AG10803 (cell line): ENCODE measurements at regions not wholly inside any gene's neighbourhood (a gene's known extent, or its start where the extent isn't known, plus 50 kb on each side); places are given as distances from the start of the nearest gene placed in this dataset.

Experiments used
- DNase-seq: peaks from one replicate; pipeline ENCODE4 v3.0.0; 2010; ENCODE audit warnings: low read depth
- H3K4me3 ChIP-seq: 2 replicates; pipeline ENCODE4 v1.5.1; 2011; ENCODE audit warnings: mild to moderate bottlenecking, low read length, control low read depth
- TF ChIP-seq, protein P1 (sequence below): conservative IDR thresholded peaks from 2 replicates; pipeline ENCODE4 v1.5.1; 2011; ENCODE audit warnings: mild to moderate bottlenecking, low read length, control low read depth, inconsistent platforms

DNA sequence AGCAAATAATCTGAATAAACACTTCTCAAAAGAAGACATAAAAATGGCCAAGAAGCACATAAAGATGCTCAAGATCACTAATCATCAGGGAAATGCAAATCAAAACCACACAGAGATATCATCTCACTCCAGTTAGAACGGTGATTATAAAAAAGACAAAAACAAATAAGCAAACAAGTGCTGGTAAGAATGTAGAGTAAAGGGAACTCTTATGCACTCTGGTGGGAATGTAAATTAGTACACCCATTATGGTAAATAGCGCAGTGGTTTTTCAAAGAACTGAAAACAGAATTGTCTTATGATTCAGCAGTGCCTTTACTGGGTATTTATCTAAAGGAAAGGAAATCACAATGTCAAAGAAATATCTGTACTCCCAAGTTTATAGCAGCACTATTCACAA is 343.2 kb downstream of the HAPSTR1 start:
- TF ChIP-seq, protein P1, sequence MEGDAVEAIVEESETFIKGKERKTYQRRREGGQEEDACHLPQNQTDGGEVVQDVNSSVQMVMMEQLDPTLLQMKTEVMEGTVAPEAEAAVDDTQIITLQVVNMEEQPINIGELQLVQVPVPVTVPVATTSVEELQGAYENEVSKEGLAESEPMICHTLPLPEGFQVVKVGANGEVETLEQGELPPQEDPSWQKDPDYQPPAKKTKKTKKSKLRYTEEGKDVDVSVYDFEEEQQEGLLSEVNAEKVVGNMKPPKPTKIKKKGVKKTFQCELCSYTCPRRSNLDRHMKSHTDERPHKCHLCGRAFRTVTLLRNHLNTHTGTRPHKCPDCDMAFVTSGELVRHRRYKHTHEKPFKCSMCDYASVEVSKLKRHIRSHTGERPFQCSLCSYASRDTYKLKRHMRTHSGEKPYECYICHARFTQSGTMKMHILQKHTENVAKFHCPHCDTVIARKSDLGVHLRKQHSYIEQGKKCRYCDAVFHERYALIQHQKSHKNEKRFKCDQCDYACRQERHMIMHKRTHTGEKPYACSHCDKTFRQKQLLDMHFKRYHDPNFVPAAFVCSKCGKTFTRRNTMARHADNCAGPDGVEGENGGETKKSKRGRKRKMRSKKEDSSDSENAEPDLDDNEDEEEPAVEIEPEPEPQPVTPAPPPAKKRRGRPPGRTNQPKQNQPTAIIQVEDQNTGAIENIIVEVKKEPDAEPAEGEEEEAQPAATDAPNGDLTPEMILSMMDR, result no peak
- DNase-seq, result no peak
- H3K4me3 ChIP-seq, result no peak overlapping the region

DNA sequence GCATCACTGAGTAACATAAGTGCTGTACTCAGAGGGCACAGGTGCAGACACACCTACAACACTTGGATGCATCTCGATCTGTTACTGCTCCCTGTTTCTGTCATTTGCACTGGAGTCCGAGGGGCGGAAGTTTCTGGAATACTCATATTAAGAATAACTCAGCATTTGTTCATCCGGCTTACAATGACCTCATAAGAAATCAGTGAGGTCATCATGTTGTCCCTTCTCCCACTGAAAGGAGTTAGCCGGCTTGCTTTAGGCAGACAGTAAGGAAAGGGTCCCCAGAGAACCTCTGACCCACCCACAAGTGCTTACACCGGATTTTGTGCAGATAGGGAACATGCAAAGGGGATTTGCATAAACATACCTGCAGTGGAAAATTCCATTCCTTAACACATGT is 344.7 kb downstream of the HAPSTR1 start:
- DNase-seq, result no peak
- H3K4me3 ChIP-seq, result no peak overlapping the region
- TF ChIP-seq, protein P1, result no peak

DNA sequence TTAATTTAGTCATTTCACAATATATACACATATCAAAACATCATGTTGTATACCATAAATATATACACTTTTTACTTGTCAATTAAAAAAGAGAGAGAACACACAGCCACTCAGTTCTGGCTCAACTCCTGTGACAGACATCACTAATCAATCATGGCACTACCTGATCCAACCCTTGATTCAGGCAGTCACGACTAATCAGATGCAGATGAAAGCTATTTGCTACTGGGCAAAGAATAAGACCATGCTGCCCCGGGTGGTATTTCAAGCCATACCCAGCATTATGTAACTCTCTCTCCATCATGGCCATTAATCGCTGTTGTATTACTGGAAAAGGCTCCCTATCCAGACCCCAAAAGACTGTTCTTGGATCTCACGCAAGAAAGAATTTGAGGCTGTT is 345.7 kb downstream of the HAPSTR1 start:
- TF ChIP-seq, protein P1, result no peak
- DNase-seq, result peak; percentile 1
- H3K4me3 ChIP-seq, result no peak overlapping the region

DNA sequence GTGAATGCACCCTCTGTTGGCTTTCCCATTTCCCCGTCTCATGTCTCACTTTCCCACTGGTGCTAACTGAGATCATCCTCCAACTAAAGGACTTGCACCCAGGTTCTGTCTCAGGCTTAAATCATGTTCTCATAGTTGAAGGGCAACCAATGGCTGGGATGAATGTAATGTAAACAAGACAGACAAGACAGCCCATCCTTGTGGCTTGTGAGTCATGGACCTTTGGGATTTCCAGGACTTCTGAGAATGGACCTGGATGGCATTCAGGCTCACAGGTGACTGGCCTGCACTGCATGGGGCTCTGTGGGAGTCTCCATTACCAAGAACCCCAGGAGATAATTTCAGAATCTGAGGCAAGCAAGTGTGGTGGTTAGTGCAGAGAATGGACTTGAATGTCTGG is 347.5 kb downstream of the HAPSTR1 start:
- DNase-seq, result no peak

DNA sequence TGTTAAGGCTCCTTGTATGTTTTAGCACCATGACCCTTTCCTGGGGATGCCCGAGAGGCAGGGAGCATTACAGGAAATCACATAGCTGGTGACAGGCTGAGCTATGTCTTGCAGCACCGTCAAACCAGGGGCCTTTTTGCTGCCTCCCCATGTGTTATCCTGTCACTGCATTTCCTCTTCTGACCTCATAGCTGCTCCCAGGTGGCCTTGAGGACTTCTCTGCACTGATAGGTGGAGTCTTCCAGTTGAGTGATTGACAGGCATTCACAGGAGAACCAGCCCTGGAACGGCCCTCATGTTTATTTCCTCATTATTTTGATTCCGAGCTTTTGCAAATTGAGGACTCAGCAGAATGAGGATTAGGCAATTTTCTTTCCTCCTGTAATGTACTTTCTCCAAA is 349.6 kb downstream of the HAPSTR1 start:
- TF ChIP-seq, protein P1, result no peak
- DNase-seq, result no peak
- H3K4me3 ChIP-seq, result no peak overlapping the region

More for the DNA sequence above, 347.5 kb downstream of the HAPSTR1 start:
- no peak overlapping the region for H3K4me3 ChIP-seq
- TF ChIP-seq, protein P1, result no peak

DNA sequence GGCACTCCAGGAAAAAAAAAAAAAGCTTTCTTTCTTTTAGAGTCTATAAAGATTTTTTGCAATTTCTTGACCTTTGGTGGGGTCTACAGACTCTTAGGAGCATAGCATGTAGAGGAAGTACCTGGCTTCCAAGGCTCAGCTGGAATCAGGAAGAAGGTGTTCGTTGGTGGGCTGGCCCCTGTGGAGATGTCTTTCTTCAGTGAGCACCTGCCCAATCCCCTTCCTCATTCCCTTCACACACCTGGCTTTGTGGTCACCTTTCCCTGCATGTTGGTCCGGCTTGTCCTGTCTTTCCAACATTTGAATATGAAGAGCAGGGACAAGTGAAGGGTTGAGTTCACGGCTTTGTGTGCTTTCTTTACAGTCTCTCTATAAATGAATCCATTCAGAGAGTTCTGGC is 352.4 kb downstream of the HAPSTR1 start:
- TF ChIP-seq, protein P1, result no peak

DNA sequence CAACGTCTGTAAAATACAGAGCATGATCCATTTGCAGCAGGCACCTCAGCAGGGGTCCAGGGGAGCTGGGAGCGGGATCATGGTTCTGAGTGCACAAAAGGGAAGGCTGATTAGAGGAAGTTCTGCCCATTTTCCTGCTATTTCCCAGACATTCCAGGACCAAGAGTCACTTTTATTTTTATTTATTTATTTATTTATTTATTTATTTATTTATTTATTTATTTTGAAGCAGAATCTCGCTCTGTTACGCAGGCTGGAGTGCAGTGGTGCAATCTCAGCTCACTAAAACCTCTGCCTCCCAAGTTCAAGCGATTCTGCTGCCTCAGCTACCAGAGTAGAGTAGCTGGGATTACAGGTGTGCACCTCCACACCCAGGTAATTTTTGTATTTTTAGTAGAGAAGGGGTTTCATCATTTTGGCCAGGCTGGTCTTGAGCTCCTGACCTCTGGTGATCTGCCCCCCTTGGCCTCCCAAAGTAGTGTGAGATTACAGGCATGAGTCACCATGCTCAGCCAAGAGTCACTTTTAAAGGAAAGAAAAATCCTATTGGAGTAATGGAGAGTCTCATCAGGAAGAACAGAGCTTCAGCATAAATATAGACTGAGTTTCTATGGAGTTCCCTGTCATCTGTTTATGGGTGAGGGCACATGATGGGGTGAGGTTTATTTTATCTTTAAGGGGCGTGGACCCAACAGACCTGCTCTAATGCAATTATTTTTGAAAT is 355.2 kb downstream of the HAPSTR1 start:
- TF ChIP-seq, protein P1, result no peak
- H3K4me3 ChIP-seq, result no peak overlapping the region
- no peak for DNase-seq

More for the DNA sequence above, 352.4 kb downstream of the HAPSTR1 start:
- no peak for DNase-seq
- no peak overlapping the region for H3K4me3 ChIP-seq
